AG09309 (cell line): ENCODE measurements at regions not wholly inside any gene's neighbourhood (a gene's known extent, or its start where the extent isn't known, plus 50 kb on each side); places are given as distances from the start of the nearest gene placed in this dataset.

Experiments used
- DNase-seq: peaks from one replicate; pipeline ENCODE4 v3.0.0-alpha.2; 2010; ENCODE audit warnings: low read depth
- H3K4me3 ChIP-seq: 2 replicates; pipeline ENCODE4 v1.5.1; 2011; ENCODE audit warnings: mild to moderate bottlenecking, low read depth, low read length, moderate library complexity; ENCODE audit not compliant: control insufficient read depth
- CTCF ChIP-seq: IDR thresholded peaks from 2 replicates; pipeline ENCODE4 v1.5.1; 2011; ENCODE audit warnings: mild to moderate bottlenecking, low read depth, low read length, inconsistent platforms; ENCODE audit not compliant: insufficient read depth, control insufficient read depth; ENCODE audit errors: missing control alignments

- TF ChIP-seq CTCF: no peak
- no peak for DNase-seq
- H3K4me3 ChIP-seq: no peak overlapping the region
Observed at GRCh38 chr4:124526769-124527168, 185.8 kb downstream of the ANKRD50 start.

GRCh38 chr4:124527364-124527763 is 185.2 kb downstream of the ANKRD50 start:
- no peak for TF ChIP-seq CTCF
- no peak overlapping the region for H3K4me3 ChIP-seq
- DNase-seq: no peak

- DNase-seq: peak; percentile 29
- no peak for TF ChIP-seq CTCF
Observed at GRCh38 chr4:124529131-124529530, 183.4 kb downstream of the ANKRD50 start.

GRCh38 chr4:124530464-124531077 is 182.0 kb downstream of the ANKRD50 start:
- no peak for TF ChIP-seq CTCF
- DNase-seq: peak; percentile 33
- H3K4me3 ChIP-seq: no peak overlapping the region

More at GRCh38 chr4:124529131-124529530, 183.4 kb downstream of the ANKRD50 start:
- no peak overlapping the region for H3K4me3 ChIP-seq

- no peak for TF ChIP-seq CTCF
- no peak for DNase-seq
- H3K4me3 ChIP-seq: no peak overlapping the region
Observed at GRCh38 chr4:124534131-124534530, 178.4 kb downstream of the ANKRD50 start.

- H3K4me3 ChIP-seq: no peak overlapping the region
- DNase-seq: no peak
- TF ChIP-seq CTCF: no peak
Observed at GRCh38 chr4:124535003-124535402, 177.5 kb downstream of the ANKRD50 start.
